Neural progenitor cell (in vitro differentiated cells): ENCODE measurements at regions not wholly inside any gene's neighbourhood (a gene's known extent, or its start where the extent isn't known, plus 50 kb on each side); places are given as distances from the start of the nearest gene placed in this dataset.

Experiments used
- CTCF ChIP-seq: fragments of 200-600 bp; sonication (generic); IDR thresholded peaks from 2 replicates; pipeline ENCODE4 v1.5.1; 2017; ENCODE audit warnings: antibody characterized with exemption, mild to moderate bottlenecking
- EZH2phosphoT487 ChIP-seq: fragments of 200-600 bp; sonication (generic); IDR thresholded peaks from 2 replicates; pipeline ENCODE4 v1.6.1; 2017; ENCODE audit warnings: antibody characterized with exemption

GRCh38 chr2:217114117-217114516, 254.3 kb upstream of the TNP1 start:
- TF ChIP-seq EZH2phosphoT487 (no peak), CTCF (no peak)
